ENCODE measurements at regions not wholly inside any gene's neighbourhood (a gene's known extent, or its start where the extent isn't known, plus 50 kb on each side); places are given as distances from the start of the nearest gene placed in this dataset.
"Not testable (repeated sequence)": the region's sequence is repeated elsewhere in the genome, so short reads cannot be mapped to it uniquely, and the experiment has no call there.

GRCh38 chr4:91734682-91735081, 569.1 kb upstream of the GRID2 start:
- Histone ChIP-seq H3K9me3 (ENCODE audit: control insufficient read depth in 1 of 2, insufficient read depth in 1 of 2, low read length in 2 of 2) (peaks cover 0 to 3% of the 10 kb centered on the region in 2 experiments), H3K4me3 (ENCODE audit: low read length) (no peak overlapping the region), H3K27ac (ENCODE audit: low read depth in 1 of 2, low read length in 2 of 2) (no peak overlapping the region), H3K4me1 (ENCODE audit: insufficient read depth, low read length) (no peaks in the 10 kb centered on the region), H3K36me3 (ENCODE audit: insufficient read depth, low read length) (no peaks in the 10 kb centered on the region), H3K27me3 (ENCODE audit: control insufficient read depth in 1 of 2, insufficient read depth in 2 of 2, low read length in 2 of 2) (no peaks in the 10 kb centered on the region)
- no peaks in the 10 kb centered on the region for H3K27me3 Mint-ChIP-seq
- intact Hi-C loops (cut with DNase I, micrococcal nuclease), result no loop called here
- ATAC-seq (ENCODE audit: poor library complexity), result no peak
- H3K9me3 Mint-ChIP-seq, result peaks cover 3% of the 10 kb centered on the region
- no peak for DNase-seq
- CTCF ChIA-PET, result no interaction called here
- POLR2A ChIA-PET, result no interaction called here
- H3K36me3 Mint-ChIP-seq (ENCODE audit: low read depth), result no peaks in the 10 kb centered on the region
- H3K4me1 Mint-ChIP-seq (ENCODE audit: low read depth), result no peaks in the 10 kb centered on the region
- H3K4me3 Mint-ChIP-seq, result no peak overlapping the region
- no peak overlapping the region for H3K27ac Mint-ChIP-seq
- TF ChIP-seq CTCF (IDR thresholded peaks at IDR 0.05), result no peak

- H3K4me1 Mint-ChIP-seq (ENCODE audit: low read depth); H3K4me1 ChIP-seq (ENCODE audit: insufficient read depth, low read length); intact Hi-C loops (cut with DNase I, micrococcal nuclease); H3K27me3 ChIP-seq (ENCODE audit: control insufficient read depth in 1 of 2, insufficient read depth in 2 of 2, low read length in 2 of 2); H3K27ac Mint-ChIP-seq; H3K36me3 Mint-ChIP-seq (ENCODE audit: low read depth); H3K27ac ChIP-seq (ENCODE audit: low read depth in 1 of 2, low read length in 2 of 2); CTCF ChIA-PET; H3K9me3 Mint-ChIP-seq; H3K27me3 Mint-ChIP-seq; POLR2A ChIA-PET; H3K4me3 ChIP-seq (ENCODE audit: low read length); H3K4me3 Mint-ChIP-seq; ATAC-seq (ENCODE audit: poor library complexity); DNase-seq; H3K9me3 ChIP-seq (ENCODE audit: control insufficient read depth in 1 of 2, insufficient read depth in 1 of 2, low read length in 2 of 2); H3K36me3 ChIP-seq (ENCODE audit: insufficient read depth, low read length): not testable (repeated sequence)
Measured at GRCh38 chr4:91738831-91739230, 564.9 kb upstream of the GRID2 start.

GRCh38 chr4:91746551-91746950, 557.2 kb upstream of the GRID2 start:
- intact Hi-C loops (cut with DNase I, micrococcal nuclease), result no loop called here
- no peak overlapping the region for H3K4me3 Mint-ChIP-seq
- peaks cover 15% of the 10 kb centered on the region for H3K9me3 Mint-ChIP-seq

More at GRCh38 chr4:91746551-91746950, 557.2 kb upstream of the GRID2 start:
- Histone ChIP-seq H3K4me3 (ENCODE audit: low read length) (no peak overlapping the region), H3K4me1 (ENCODE audit: insufficient read depth, low read length) (no peaks in the 10 kb centered on the region), H3K9me3 (ENCODE audit: control insufficient read depth in 1 of 2, insufficient read depth in 1 of 2, low read length in 2 of 2) (peaks cover 0 to 7% of the 10 kb centered on the region in 2 experiments), H3K27ac (ENCODE audit: low read depth in 1 of 2, low read length in 2 of 2) (no peak overlapping the region), H3K36me3 (ENCODE audit: insufficient read depth, low read length) (no peaks in the 10 kb centered on the region), H3K27me3 (ENCODE audit: control insufficient read depth in 1 of 2, insufficient read depth in 2 of 2, low read length in 2 of 2) (no peaks in the 10 kb centered on the region)
- Mint-ChIP-seq H3K36me3 (ENCODE audit: low read depth) (no peaks in the 10 kb centered on the region), H3K27ac (no peak overlapping the region), H3K27me3 (no peaks in the 10 kb centered on the region), H3K4me1 (ENCODE audit: low read depth) (no peaks in the 10 kb centered on the region)
- DNase-seq (no peak), ATAC-seq (ENCODE audit: poor library complexity) (no peak)
- CTCF ChIA-PET, result no interaction called here
- POLR2A ChIA-PET, result no interaction called here
- no peak for TF ChIP-seq CTCF (IDR thresholded peaks at IDR 0.05)

Measured in CD4-positive, alpha-beta T cell (primary cell).